HG03558 (cell line): ENCODE measurements at regions not wholly inside any gene's neighbourhood (a gene's known extent, or its start where the extent isn't known, plus 50 kb on each side); places are given as distances from the start of the nearest gene placed in this dataset.
"Not testable (repeated sequence)": the region's sequence is repeated elsewhere in the genome, so short reads cannot be mapped to it uniquely, and the experiment has no call there.

Experiments used
- ATAC-seq: cut with Tn5 transposase; IDR thresholded peaks from one replicate; pipeline ENCODE4 v1.9.1; 2021; ENCODE audit warnings: moderate number of reproducible peaks; ENCODE audit not compliant: unreplicated experiment; ENCODE audit errors: extremely low read depth

GRCh38 chr7:13240349-13240748 is 552.9 kb downstream of the ARL4A start:
- no peak for ATAC-seq

DNA sequence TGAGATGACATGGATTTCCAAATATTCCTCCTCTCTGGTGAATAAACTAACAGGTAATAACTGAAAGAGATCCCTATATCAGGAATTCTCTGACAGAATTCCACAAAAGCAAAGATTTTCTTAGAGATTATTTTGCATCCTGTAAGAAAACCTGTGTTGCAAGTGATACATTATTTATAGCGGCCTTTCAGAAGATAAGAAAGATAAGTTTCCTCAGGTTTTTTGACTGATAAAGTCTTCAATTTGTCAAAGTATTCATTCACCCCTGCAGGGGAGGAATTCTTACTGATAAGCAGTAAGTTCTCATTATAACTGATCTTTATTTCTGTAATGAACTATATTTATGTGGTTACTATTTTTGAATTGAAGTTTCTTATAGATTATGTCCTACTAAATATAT is 554.0 kb downstream of the ARL4A start:
- ATAC-seq = no peak

DNA sequence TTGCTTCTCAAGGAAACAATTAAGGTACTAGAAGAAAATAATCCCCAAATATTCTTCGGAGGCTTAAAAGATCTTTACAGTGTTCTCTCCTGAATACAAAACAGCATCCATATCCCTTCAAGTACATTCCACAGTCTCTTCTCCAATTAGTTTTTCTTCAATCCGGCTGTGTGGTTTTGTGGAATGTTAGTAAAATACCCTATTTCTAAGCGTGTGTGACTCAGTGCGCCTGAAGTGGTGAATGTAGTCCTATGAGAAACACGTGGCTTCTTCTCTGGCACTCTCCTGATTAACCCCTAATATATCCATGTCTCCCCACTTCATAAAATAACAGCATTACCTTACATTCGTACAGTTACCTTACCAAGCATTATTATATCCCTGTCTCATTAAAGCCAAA is 570.2 kb downstream of the ARL4A start:
- ATAC-seq = no peak

DNA sequence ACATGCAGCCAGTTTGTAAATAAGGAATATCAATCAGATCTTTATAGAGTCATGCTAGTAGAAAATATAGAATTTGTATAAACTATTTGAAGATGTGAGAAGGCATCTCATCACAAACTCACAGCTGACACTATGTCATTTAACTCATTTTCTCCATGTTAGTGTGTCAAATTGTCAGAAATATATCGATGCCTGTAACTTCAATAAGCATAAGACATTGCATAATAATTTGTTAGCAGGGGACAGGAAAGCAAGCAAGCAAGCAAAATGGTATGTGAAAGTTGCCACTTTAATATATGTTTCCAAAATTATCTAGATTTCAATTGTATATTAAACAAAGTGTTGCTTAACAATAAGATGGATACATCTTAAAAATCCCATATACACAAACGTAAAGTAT is 571.0 kb downstream of the ARL4A start:
- ATAC-seq = no peak

DNA sequence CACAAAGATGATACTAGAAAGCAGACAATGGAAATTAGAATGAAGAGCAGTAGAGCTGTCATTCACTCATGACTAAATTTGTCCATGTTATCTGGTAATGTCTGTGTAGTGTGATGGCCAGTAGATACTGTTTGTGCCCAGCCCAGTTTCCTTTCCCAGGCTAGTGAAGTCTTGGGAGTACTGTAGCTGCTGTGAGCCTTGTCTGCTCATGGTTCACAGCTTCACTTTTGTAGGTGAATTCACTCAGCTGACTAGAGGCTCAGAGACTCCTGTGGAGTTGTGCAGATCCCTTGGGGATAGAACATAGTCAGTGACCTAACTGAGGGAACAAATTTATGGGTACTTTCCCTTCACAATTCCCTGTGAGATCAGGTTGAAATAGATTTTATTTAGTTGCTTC is 572.5 kb downstream of the ARL4A start:
- ATAC-seq = no peak

DNA sequence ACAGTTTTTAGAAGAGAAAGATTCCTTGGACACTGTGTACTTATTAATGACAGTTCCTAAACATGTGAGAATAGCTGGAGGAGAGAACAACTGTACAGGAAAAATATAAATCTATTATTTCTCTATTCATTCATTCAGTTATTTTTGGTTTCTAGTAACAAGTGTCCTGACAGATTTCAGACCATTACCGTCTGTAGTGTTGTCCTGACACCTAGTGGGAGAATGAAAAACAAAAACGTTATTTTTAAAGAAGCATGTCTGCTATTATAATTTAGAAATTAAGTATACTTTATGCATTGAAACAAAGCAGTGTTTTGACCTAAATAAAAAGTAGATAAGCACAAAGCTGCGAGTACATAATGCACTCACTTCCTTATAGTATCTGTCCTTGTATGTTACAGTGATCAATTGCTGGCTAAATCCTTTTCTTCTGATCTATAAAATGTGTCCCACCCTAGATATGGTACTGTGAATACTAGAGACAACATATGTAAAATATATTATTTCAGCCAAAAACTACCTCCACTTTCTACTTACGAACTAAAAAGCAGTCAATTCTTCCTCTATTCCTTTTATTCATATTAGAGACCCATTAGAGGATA is 575.6 kb downstream of the ARL4A start:
- ATAC-seq = no peak

DNA sequence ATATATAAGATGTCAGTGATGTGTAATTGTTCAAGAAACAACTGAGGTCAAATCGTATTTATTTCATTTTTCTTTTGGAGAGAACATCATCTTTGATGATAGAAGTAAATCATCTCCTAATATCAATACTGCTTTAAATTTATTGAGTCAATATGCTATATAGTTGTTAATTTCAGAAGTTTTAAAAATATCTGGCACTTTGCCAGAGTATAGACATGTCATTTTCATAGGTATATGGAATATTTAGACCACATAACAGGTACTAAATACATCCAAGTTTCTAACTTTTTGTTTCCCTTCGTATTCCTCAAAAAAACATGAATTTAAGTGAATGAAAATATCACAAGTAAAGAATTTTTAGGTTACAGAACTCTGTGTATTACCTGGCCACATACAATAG is 577.8 kb downstream of the ARL4A start:
- no peak for ATAC-seq

DNA sequence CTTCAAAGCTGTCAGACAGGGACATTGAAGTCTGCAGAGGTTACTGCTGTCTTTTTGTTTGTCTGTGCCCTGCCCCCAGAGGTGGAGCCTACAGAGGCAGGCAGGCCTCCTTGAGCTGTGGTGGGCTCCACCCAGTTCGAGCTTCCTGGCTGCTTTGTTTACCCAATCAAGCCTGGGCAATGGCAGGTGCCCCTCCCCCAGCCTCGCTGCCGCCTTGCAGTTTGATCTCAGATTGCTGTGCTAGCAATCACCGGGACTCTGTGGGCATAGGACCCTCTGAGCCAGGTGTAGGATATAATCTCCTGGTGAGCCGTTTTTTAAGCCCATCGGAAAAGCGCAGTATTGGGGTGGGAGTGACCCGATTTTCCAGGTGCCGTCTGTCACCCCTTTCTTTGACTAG is 586.8 kb downstream of the ARL4A start:
- ATAC-seq = not testable (repeated sequence)

GRCh38 chr7:13276977-13277376 is 589.5 kb downstream of the ARL4A start:
- ATAC-seq = no peak

DNA sequence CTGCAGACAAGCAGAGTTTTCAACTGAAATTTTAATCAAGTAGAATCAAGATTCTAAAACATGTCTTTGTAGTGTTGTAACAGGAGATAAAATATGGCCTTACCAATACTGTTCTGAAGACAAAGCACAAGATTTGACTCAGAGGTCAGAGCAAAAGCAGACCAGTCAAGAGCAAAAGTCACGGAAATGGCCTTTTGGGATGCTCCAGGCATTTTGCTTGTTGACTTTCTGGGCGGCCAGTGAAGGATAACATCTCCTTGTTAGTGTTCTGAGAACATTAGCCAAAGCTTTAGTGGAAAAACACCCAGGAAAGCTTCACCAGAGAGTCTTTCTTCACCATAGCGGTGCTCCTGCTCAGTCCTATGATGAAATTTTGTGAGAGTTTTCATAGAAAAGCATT is 590.6 kb downstream of the ARL4A start:
- no peak for ATAC-seq

DNA sequence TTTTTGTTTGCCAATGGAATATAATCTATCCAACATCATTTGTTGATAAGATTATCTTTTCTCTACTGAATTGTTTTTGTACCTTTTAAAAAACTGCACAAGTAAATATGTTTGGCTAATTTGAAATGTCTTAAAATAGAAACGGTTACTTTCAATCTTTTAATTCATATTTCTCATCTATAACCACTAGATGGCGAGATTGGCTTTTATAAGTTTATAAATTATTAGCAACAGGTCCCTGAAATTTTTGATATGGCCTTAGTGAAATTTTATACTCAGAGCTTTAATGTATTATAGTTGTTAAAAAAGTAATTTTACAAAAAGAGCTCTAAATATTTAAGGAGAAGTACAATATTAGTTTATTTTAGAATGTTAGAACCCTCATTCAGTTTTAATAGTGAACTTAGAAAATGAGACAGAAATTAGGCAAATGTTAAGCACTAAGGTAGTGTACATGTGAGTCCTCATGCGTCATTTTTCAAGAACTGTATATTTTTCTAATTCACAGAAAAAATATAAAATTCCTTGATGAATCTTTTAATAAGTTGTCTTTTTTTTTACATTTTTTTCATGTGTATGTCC is 592.5 kb downstream of the ARL4A start:
- no peak for ATAC-seq

- no peak for ATAC-seq
These were observed 595.0 kb downstream of the ARL4A start for GRCh38 chr7:13282377-13282980.

- no peak for ATAC-seq
These were observed 599.5 kb downstream of the ARL4A start for GRCh38 chr7:13286916-13287315.

GRCh38 chr7:13288516-13288915 is 601.1 kb downstream of the ARL4A start:
- ATAC-seq = no peak

GRCh38 chr7:13290975-13291374 is 603.5 kb downstream of the ARL4A start:
- no peak for ATAC-seq

DNA sequence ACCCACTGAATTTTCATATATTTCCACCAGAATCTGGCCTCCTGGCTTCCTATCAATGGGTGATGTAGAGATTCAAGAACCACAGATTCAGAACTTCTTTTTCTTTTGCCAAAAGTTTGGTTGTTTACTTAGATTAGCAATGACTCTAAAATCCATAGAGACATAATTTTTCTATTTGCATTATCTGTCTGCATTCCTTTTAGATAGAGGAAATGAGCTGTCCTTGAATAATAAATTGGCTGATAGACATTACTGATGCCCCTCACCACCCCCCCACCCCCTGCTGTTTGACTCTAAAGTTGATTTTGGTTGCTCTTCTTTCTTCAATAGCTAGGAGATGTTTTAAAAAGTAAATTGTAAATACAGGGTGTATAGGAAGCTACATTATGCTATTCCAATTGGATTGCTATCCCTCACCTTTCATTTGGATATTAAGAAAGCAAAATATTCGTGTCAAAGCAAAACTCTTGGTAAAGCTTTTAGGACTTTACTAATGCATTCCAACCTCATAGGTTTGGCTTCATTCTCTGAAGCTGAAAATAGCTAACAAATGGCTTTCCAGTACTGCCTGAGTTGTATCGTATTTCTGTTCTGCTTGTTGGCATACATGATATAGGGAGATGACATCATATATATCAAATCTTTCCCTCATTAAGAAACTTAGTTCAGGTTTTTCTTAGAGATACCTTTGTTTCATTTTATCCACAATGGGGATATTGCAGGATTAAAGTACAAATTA is 606.0 kb downstream of the ARL4A start:
- ATAC-seq = no peak

GRCh38 chr7:13307040-13307439 is 619.6 kb downstream of the ARL4A start:
- no peak for ATAC-seq

DNA sequence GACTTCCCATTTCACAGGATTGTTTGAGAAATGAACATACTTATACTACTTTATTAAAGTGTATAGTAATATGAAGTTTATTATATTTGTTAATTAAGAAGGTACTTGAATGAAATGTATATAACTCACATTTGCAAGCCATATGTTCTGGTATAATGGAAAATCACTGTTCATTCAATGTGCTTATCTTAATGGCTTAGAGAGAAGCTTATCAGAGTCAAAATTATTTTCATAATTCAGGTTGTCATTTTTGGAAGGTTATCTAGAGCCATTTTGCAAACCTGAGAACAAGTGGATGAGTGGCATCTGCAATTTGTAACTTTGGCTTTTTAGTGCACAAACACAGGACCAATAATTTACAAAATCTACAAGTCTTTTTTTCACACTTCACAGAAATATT is 621.0 kb downstream of the ARL4A start:
- ATAC-seq = no peak

DNA sequence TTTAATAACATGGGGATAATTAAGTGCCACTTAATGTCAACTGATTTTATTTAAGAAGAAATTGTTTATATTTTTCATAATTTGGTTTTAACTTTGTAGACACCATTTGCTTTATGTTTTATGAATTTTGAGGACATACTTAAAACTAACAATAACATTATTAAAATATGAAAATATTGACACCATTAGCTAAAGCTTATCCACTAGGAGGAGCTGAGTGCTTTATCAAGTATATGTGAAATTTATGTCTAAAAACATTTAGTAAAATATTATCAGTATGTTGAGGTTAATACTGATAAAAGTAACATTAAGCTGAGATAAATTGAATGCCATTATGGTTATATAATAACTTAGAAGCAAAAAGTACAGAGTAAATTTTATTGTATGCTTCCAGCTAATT is 622.1 kb downstream of the ARL4A start:
- ATAC-seq = no peak

DNA sequence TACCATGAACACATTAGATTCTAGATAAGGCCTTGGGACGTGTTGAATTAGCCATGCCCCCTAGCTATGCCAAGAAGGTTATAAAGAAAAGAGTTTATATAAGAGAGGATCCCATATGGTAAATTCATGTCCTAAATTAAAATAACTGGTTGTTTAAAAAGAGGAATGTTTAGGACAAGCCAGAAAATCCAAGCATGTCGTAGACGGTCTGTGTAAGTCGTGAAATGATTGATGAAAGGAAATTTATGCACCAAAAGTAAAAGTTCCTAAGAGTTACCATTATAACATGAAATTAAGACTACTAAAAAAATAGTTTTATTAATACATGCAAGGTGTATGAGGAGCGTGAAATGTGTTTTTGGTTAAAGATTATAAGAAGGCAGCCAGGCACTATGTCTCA is 624.9 kb downstream of the ARL4A start:
- no peak for ATAC-seq

DNA sequence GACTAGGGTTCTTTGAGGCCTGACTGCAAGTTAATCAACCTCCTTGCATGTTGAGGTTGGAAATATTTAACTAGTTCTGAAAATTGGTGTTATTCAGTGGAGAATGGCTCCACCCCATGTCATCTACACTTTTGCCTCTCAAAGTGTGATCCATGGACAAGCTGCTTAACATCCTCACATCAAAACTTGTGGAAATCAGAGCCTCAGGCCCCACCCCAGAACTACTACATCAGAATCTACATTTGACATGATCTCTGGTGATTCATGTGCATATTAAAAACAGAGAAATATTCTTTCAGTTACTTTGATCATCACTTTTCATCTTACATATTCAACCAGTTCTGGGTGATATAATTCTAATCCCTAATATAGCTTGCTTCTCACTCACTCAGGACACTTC is 632.9 kb downstream of the ARL4A start:
- ATAC-seq = no peak
